Breast epithelium (tissue), 4 donors: ENCODE measurements at regions not wholly inside any gene's neighbourhood (a gene's known extent, or its start where the extent isn't known, plus 50 kb on each side); places are given as distances from the start of the nearest gene placed in this dataset.

Source experiments
- DNase-seq, 2 donors: peaks; one replicate each; pipeline ENCODE4 v3.0.0-alpha.2; 2019; ENCODE audit warnings: low spot score in 2 of 2
- H3K27ac ChIP-seq, 2 donors: fragments of 200-600 bp; sonication (generic) in 1 of 2; one replicate each; pipeline ENCODE4 v1.5.1; 2016 to 2019; ENCODE audit warnings: mild to moderate bottlenecking in 1 of 2
- H3K27me3 ChIP-seq, 2 donors: fragments of 200-600 bp; sonication (generic) in 1 of 2; one replicate each; pipeline versions ENCODE4 v1.5.1 to v1.6.0; 2017 to 2019; ENCODE audit warnings: control low read depth in 1 of 2, mild to moderate bottlenecking in 1 of 2
- H3K36me3 ChIP-seq: fragments of 200-600 bp; one replicate; pipeline ENCODE4 v1.5.1; 2019
- H3K4me1 ChIP-seq, 2 donors: fragments of 200-600 bp; sonication (generic); one replicate each; pipeline ENCODE4 v1.5.1; 2016 to 2019; ENCODE audit warnings: control low read depth in 1 of 2
- H3K4me3 ChIP-seq, 3 donors: fragments of 200-600 bp; sonication (generic); 1 replicate in 2 of 3; 2 replicates in 1 of 3; pipeline ENCODE4 v1.5.1; 2016 to 2019; ENCODE audit warnings: mild to moderate bottlenecking in 3 of 3, moderate library complexity in 2 of 3
- H3K9me3 ChIP-seq, 2 donors: fragments of 200-600 bp; sonication (generic) in 1 of 2; one replicate each; pipeline ENCODE4 v1.5.1; 2016 to 2019; ENCODE audit warnings: control low read depth in 1 of 2
- POLR2A ChIP-seq: fragments of 450-650 bp; IDR thresholded peaks from one replicate; pipeline ENCODE4 v1.6.1; 2016; ENCODE audit warnings: antibody characterized with exemption, mild to moderate bottlenecking, moderate library complexity
- POLR2AphosphoS5 ChIP-seq, 3 donors: sonication (generic); formaldehyde crosslinking; IDR thresholded peaks; one replicate each; pipeline ENCODE4 v1.6.1; 2017; ENCODE audit warnings: antibody characterized with exemption in 3 of 3
- intact Hi-C: fragments of 100-400 bp; cut with DNase I; formaldehyde crosslinking; loops from one replicate; pipeline ENCODE4 v1.15.1; 2023; ENCODE audit warnings: low total_unique reads
- TF ChIP-seq, protein P1 (sequence below), 3 donors: fragments of 450-650 bp; IDR thresholded peaks; one replicate each; pipeline ENCODE4 v1.5.1; 2016 to 2017; ENCODE audit warnings: antibody characterized with exemption in 3 of 3, mild to moderate bottlenecking in 3 of 3, moderate library complexity in 3 of 3

DNA sequence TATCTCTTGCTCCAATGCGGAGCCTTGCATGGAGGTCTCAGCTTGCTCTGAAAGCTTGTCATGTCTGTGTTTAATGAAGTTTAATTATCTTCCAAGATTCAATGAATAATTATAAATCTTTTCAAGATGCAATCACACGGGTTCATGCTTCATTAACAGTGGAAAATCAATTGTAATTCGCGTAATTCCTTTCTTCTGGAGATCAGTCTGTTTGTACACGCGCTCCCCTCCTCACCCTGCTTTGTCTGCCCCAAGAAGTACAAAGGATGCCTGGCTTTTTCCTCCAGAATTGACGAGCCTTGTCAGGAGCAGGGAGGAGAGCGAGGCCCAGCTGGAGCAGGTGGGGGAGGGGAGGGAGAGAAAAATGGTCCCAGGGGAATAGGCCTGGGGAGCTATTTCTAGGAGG is 65.0 kb upstream of the DISP3 start:
- no peaks in the 10 kb centered on the region for H3K4me1 ChIP-seq
- no peak overlapping the region for H3K27ac ChIP-seq
- intact Hi-C loops, result no loop called here
- peaks cover 0 to 25% of the 10 kb centered on the region in 2 donors for H3K27me3 ChIP-seq
- H3K9me3 ChIP-seq, result no peaks in the 10 kb centered on the region
- no peak for TF ChIP-seq POLR2AphosphoS5 (IDR thresholded peaks at IDR 0.05)
- TF ChIP-seq, protein P1, sequence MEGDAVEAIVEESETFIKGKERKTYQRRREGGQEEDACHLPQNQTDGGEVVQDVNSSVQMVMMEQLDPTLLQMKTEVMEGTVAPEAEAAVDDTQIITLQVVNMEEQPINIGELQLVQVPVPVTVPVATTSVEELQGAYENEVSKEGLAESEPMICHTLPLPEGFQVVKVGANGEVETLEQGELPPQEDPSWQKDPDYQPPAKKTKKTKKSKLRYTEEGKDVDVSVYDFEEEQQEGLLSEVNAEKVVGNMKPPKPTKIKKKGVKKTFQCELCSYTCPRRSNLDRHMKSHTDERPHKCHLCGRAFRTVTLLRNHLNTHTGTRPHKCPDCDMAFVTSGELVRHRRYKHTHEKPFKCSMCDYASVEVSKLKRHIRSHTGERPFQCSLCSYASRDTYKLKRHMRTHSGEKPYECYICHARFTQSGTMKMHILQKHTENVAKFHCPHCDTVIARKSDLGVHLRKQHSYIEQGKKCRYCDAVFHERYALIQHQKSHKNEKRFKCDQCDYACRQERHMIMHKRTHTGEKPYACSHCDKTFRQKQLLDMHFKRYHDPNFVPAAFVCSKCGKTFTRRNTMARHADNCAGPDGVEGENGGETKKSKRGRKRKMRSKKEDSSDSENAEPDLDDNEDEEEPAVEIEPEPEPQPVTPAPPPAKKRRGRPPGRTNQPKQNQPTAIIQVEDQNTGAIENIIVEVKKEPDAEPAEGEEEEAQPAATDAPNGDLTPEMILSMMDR (IDR thresholded peaks at IDR 0.05), result no peak
- TF ChIP-seq POLR2A, result no peak
- H3K4me3 ChIP-seq, result no peak overlapping the region
- DNase-seq, result no peak
- H3K36me3 ChIP-seq, result no peaks in the 10 kb centered on the region

DNA sequence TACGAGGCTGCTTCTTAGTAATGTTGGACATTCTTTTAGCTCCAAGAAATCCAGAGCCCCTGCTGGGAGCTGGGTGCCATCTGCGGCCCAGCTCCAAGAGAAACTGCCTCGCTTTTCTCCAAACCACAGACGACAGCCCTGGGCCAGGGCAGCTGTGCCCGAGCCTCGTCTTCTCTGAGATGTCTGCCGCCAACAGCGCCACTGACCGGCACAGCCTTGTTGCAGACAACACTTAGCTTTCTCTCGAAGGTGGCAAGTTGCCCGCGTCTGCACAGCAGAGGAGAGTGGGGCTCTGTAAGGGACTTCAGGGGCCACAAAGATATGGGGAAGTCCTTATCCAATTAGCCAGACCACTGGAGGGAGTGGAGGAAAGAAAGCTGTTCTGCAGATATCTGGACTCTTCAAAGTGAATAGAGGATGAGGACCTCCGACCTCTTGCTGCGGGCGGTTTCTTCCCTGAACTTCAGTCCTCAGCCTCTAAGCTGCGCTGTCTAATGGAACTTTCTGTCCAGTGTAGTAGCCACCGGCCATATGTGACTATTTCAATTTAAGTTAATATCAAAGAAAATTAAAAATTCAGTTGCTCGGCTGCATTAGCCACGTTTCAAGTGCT is 63.9 kb upstream of the DISP3 start:
- peaks cover 0 to 25% of the 10 kb centered on the region in 2 donors for H3K27me3 ChIP-seq
- no peaks in the 10 kb centered on the region for H3K4me1 ChIP-seq

DNA sequence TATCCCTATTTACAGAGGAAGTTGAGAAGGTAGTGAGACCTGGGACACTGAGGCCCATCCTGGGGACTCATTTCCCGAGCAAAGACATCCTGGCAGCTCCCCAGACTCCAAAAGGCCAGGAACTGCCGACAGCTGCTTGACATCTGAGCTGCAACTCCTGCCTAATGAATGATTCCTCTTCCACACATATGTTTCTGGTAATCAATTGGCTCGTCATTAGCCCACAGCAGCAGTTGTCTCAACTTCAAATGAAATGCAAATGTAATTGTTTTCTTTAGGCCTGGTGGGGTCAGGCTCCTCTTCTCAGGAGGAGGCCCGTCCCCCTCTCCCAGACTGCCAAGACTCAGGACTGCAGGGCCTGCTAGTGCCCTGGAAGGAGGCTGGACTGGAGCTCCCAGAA is 61.8 kb upstream of the DISP3 start:
- no peak overlapping the region for H3K27ac ChIP-seq
- TF ChIP-seq POLR2A (no peak), POLR2AphosphoS5 (IDR thresholded peaks at IDR 0.05) (no peak)
- TF ChIP-seq, protein P1 (IDR thresholded peaks at IDR 0.05), result no peak
- H3K36me3 ChIP-seq, result no peaks in the 10 kb centered on the region
- H3K27me3 ChIP-seq, result peaks cover 0 to 35% of the 10 kb centered on the region in 2 donors
- H3K4me1 ChIP-seq, result no peaks in the 10 kb centered on the region
- no peak for DNase-seq
- intact Hi-C loops, result no loop called here
- H3K9me3 ChIP-seq, result no peaks in the 10 kb centered on the region
- H3K4me3 ChIP-seq, result no peak overlapping the region

More for the DNA sequence above, 63.9 kb upstream of the DISP3 start:
- TF ChIP-seq, protein P1 (IDR thresholded peaks at IDR 0.05), result no peak
- no peak for TF ChIP-seq POLR2AphosphoS5 (IDR thresholded peaks at IDR 0.05)
- no peak for TF ChIP-seq POLR2A
- intact Hi-C loops, result no loop called here
- no peak overlapping the region for H3K27ac ChIP-seq
- H3K9me3 ChIP-seq, result no peaks in the 10 kb centered on the region
- no peak for DNase-seq
- no peak overlapping the region for H3K4me3 ChIP-seq
- no peaks in the 10 kb centered on the region for H3K36me3 ChIP-seq

DNA sequence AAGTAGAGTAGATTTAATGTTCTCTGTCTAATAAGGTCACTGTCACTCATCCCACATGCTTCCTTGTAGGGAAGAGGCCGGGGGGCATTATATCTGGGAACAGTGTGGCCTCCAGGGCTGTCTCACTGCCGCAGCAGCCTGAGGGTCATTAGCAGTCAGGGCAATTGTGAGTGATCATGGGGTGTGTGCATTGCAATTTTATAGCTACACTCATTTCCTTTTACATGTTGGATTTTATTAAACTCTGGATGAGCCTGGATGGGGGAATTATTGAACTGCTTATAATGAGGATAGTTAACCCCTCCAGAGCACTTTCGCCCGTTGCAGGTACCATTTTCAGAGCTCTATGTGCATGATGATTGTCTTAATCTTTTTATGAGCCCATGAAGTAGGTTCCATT is 60.9 kb upstream of the DISP3 start:
- no peak for DNase-seq
- H3K27me3 ChIP-seq, result peaks cover 0 to 29% of the 10 kb centered on the region in 2 donors
- no peaks in the 10 kb centered on the region for H3K9me3 ChIP-seq
- H3K36me3 ChIP-seq, result no peaks in the 10 kb centered on the region
- H3K4me1 ChIP-seq, result no peaks in the 10 kb centered on the region
- intact Hi-C loops, result no loop called here
- no peak overlapping the region for H3K4me3 ChIP-seq
- TF ChIP-seq POLR2A, result no peak
- TF ChIP-seq, protein P1 (IDR thresholded peaks at IDR 0.05), result no peak
- TF ChIP-seq POLR2AphosphoS5 (IDR thresholded peaks at IDR 0.05), result no peak
- H3K27ac ChIP-seq, result no peak overlapping the region

DNA sequence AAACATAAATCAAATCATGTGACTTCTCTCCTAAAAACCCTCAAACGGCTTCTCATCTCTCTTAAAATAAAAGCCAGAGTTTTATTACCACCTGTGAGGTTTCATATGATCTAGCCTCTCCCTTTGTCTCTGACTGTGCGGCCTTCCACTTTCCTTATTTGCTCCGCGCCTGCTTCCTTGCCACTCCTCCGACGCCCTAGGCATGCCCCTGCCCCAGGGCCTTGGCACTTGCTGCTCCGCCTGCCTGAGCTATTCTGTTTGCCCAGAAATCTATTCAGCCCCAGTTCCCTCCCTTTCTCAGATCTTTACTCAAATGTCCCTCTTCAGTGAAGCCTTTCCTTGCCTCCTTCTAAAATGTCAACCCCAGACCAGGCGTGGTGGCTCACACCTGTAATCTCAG is 57.5 kb upstream of the DISP3 start:
- DNase-seq, result no peak
- intact Hi-C loops, result no loop called here
- TF ChIP-seq POLR2A, result no peak
- TF ChIP-seq POLR2AphosphoS5 (IDR thresholded peaks at IDR 0.05), result no peak
- TF ChIP-seq, protein P1 (IDR thresholded peaks at IDR 0.05), result no peak
- Histone ChIP-seq H3K4me1 (no peaks in the 10 kb centered on the region), H3K36me3 (no peaks in the 10 kb centered on the region), H3K27ac (no peak overlapping the region), H3K27me3 (peaks cover 0 to 20% of the 10 kb centered on the region in 2 donors), H3K4me3 (no peak overlapping the region), H3K9me3 (no peaks in the 10 kb centered on the region)
